Body of pancreas (tissue), 4 donors: ENCODE measurements at regions not wholly inside any gene's neighbourhood (a gene's known extent, or its start where the extent isn't known, plus 50 kb on each side); places are given as distances from the start of the nearest gene placed in this dataset.

Experiments
- CTCF ChIP-seq, 7 experiments: fragments of 450-650 bp in 4 of 7; fragments of 200-600 bp in 3 of 7; sonication (generic) in 3 of 7; IDR thresholded peaks; one replicate each; pipeline ENCODE4 v1.5.1; 2016 to 2019; ENCODE audit warnings: antibody characterized with exemption in 7 of 7
- POLR2A ChIP-seq, 3 donors: fragments of 450-650 bp; IDR thresholded peaks; one replicate each; pipeline ENCODE4 v1.6.1; 2016; ENCODE audit warnings: antibody characterized with exemption in 3 of 3, mild to moderate bottlenecking in 2 of 3

- no peak for TF ChIP-seq CTCF (IDR thresholded peaks at IDR 0.05)
- TF ChIP-seq POLR2A (IDR thresholded peaks at IDR 0.05) = no peak
Observed at GRCh38 chr1:60421965-60422364, 348.4 kb upstream of the C1orf87 start.
